ENCODE measurements at regions not wholly inside any gene's neighbourhood (a gene's known extent, or its start where the extent isn't known, plus 50 kb on each side); places are given as distances from the start of the nearest gene placed in this dataset.
"Not testable (repeated sequence)": the region's sequence is repeated elsewhere in the genome, so short reads cannot be mapped to it uniquely, and the experiment has no call there.

GRCh38 chr6:18595774-18596530 lies 208.8 kb downstream of the RNF144B start:
- peak; percentile 59 for DNase-seq (ENCODE audit: low read depth)

- DNase-seq (ENCODE audit: low read depth), result no peak
Observed at GRCh38 chr6:18596531-18596835, 209.3 kb downstream of the RNF144B start.

GRCh38 chr6:18598551-18599264 lies 211.6 kb downstream of the RNF144B start:
- DNase-seq (ENCODE audit: low read depth), result no peak

GRCh38 chr6:18600255-18600654 lies 213.1 kb downstream of the RNF144B start:
- no peak for DNase-seq (ENCODE audit: low read depth)

- DNase-seq (ENCODE audit: low read depth), result no peak
Observed at GRCh38 chr6:18601516-18602020, 214.4 kb downstream of the RNF144B start.

- DNase-seq (ENCODE audit: low read depth), result no peak
Observed at GRCh38 chr6:18602931-18603330, 215.8 kb downstream of the RNF144B start.

GRCh38 chr6:18603361-18603760 lies 216.2 kb downstream of the RNF144B start:
- DNase-seq (ENCODE audit: low read depth), result no peak

- no peak for DNase-seq (ENCODE audit: low read depth)
Observed at GRCh38 chr6:18605841-18606240, 218.7 kb downstream of the RNF144B start.

- DNase-seq (ENCODE audit: low read depth), result peak; percentile 8
Observed at GRCh38 chr6:18609715-18610114, 222.6 kb downstream of the RNF144B start.

GRCh38 chr6:18613319-18613925 lies 226.3 kb downstream of the RNF144B start:
- DNase-seq (ENCODE audit: low read depth), result no peak

GRCh38 chr6:18629571-18629970 lies 242.4 kb downstream of the RNF144B start:
- DNase-seq (ENCODE audit: low read depth), result no peak

GRCh38 chr6:18632670-18633410 lies 245.7 kb downstream of the RNF144B start:
- DNase-seq (ENCODE audit: low read depth), result peak; percentile 70

GRCh38 chr6:18634912-18635311 lies 247.8 kb downstream of the RNF144B start:
- no peak for DNase-seq (ENCODE audit: low read depth)

GRCh38 chr6:18640134-18640533 lies 253.0 kb downstream of the RNF144B start:
- no peak for DNase-seq (ENCODE audit: low read depth)

GRCh38 chr6:18640754-18641153 lies 253.6 kb downstream of the RNF144B start:
- DNase-seq (ENCODE audit: low read depth), result no peak

GRCh38 chr6:18654821-18655220 lies 267.7 kb downstream of the RNF144B start:
- DNase-seq (ENCODE audit: low read depth), result no peak

GRCh38 chr6:18656506-18656905 lies 269.4 kb downstream of the RNF144B start:
- no peak for DNase-seq (ENCODE audit: low read depth)

- not testable (repeated sequence) for DNase-seq (ENCODE audit: low read depth)
Observed at GRCh38 chr6:18659994-18660393, 272.8 kb downstream of the RNF144B start.

GRCh38 chr6:18663011-18663410 lies 275.9 kb downstream of the RNF144B start:
- no peak for DNase-seq (ENCODE audit: low read depth)

- DNase-seq (ENCODE audit: low read depth), result no peak
Observed at GRCh38 chr6:18664401-18664800, 277.3 kb downstream of the RNF144B start.

GRCh38 chr6:18667612-18668011 lies 280.5 kb downstream of the RNF144B start:
- DNase-seq (ENCODE audit: low read depth), result no peak

- DNase-seq (ENCODE audit: low read depth), result no peak
Observed at GRCh38 chr6:18668994-18669393, 281.8 kb downstream of the RNF144B start.

Data from renal cortical epithelial cell (primary cell).